Activated naive CD8-positive, alpha-beta T cell treated with anti-CD3 and anti-CD28 coated beads, Interleukin-2, amount 50 U/mL, for 24 hours (primary cell): ENCODE measurements at regions not wholly inside any gene's neighbourhood (a gene's known extent, or its start where the extent isn't known, plus 50 kb on each side); places are given as distances from the start of the nearest gene placed in this dataset.
"Not testable (repeated sequence)": the region's sequence is repeated elsewhere in the genome, so short reads cannot be mapped to it uniquely, and the experiment has no call there.

ENCODE experiments used
- ATAC-seq: fragments of 150-1000 bp; cut with Tn5 transposase; one replicate; pipeline ENCODE4 v1.10.0; 2021
- DNase-seq: peaks from one replicate; pipeline ENCODE4 v3.0.0; 2021
- H3K27ac Mint-ChIP-seq: one replicate; pipeline ENCODE4 v1.8.0; 2021; ENCODE audit warnings: mild to moderate bottlenecking, mixed read lengths
- H3K27me3 Mint-ChIP-seq: one replicate; pipeline ENCODE4 v1.8.0; 2021; ENCODE audit warnings: mixed read lengths
- H3K36me3 Mint-ChIP-seq: one replicate; pipeline ENCODE4 v1.8.0; 2021; ENCODE audit warnings: low read depth, mixed read lengths
- H3K4me1 Mint-ChIP-seq: one replicate; pipeline ENCODE4 v1.8.0; 2021; ENCODE audit warnings: mixed read lengths
- H3K4me3 Mint-ChIP-seq: one replicate; pipeline ENCODE4 v1.8.0; 2021; ENCODE audit warnings: mild to moderate bottlenecking, moderate library complexity, mixed read lengths
- H3K9me3 Mint-ChIP-seq: one replicate; pipeline ENCODE4 v1.8.0; 2021; ENCODE audit warnings: mixed read lengths

- no peak overlapping the region for H3K27ac Mint-ChIP-seq
- DNase-seq = no peak
- H3K4me3 Mint-ChIP-seq = no peak overlapping the region
- peaks cover 4% of the 10 kb centered on the region for H3K9me3 Mint-ChIP-seq
- ATAC-seq = no peak
- no peaks in the 10 kb centered on the region for H3K4me1 Mint-ChIP-seq
- H3K36me3 Mint-ChIP-seq = no peaks in the 10 kb centered on the region
- H3K27me3 Mint-ChIP-seq = no peaks in the 10 kb centered on the region
Measured at GRCh38 chr9:100811643-100812042, 216.9 kb upstream of the PLPPR1 start.

DNA sequence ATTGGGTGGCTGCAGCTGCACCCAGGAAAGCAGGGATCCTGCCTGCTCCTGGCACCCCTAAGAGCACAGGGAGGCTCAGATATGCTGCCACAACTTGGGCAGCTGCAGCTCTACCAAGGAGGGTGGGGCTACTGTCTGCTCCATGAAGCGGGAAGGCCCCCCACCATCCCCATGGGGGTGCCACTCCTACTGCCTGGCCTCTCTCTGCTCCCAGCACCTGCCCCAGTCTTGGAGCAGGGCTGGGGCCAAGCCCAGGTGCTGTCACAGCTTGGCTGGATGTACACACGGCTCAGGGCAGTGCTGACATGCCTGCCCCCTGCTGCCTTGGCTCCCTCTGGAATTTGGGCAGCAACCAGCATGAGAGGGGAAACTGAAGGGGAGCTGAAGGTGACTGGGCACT is 214.7 kb upstream of the PLPPR1 start:
- H3K27me3 Mint-ChIP-seq = no peaks in the 10 kb centered on the region
- H3K27ac Mint-ChIP-seq = no peak overlapping the region
- H3K9me3 Mint-ChIP-seq = peaks cover 4% of the 10 kb centered on the region
- ATAC-seq = no peak
- H3K4me3 Mint-ChIP-seq = no peak overlapping the region
- DNase-seq = no peak
- H3K4me1 Mint-ChIP-seq = no peaks in the 10 kb centered on the region
- no peaks in the 10 kb centered on the region for H3K36me3 Mint-ChIP-seq

GRCh38 chr9:100819980-100820379 is 208.5 kb upstream of the PLPPR1 start:
- Mint-ChIP-seq H3K27me3 (no peaks in the 10 kb centered on the region), H3K36me3 (no peaks in the 10 kb centered on the region), H3K4me3 (no peak overlapping the region), H3K27ac (no peak overlapping the region), H3K4me1 (no peaks in the 10 kb centered on the region), H3K9me3 (no peaks in the 10 kb centered on the region)
- ATAC-seq (no peak), DNase-seq (no peak)

DNA sequence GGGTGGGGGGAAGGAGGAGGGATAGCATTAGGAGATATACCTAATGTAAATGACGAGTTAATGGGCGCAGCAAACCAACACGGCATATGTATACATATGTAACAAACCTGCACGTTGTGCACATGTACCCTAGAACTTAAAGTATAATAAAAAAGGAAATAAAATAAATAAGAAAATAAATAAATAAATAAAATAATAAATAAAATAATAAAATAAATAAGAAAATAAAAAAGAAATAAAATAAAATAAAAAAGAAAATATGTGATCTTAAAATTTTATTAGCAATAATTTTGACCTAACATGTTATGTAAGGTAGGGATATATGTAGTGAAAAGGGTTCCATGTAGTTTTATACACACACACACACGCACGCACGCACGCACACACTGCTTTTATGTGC is 195.5 kb upstream of the PLPPR1 start:
- not testable (repeated sequence) for ATAC-seq

DNA sequence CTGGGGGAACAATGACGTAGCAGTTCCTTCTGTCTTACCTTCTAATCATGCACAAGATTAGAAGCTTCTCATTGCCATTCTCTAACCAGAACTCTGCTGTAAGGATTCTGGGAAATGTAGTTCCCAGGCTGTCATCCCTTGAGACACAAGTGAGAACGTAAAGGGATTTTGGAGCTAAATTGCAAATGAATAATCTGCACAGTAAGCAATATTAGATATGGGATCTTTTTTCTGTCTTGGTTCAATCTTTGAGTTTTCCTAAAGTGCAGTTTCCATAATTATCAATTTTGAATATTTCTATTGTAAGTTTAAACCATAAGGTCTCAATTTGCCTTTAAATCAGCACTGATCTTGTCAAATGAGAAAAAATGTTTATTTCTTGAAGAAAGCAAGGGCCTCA is 189.7 kb upstream of the PLPPR1 start:
- Mint-ChIP-seq H3K27ac (no peak overlapping the region), H3K27me3 (no peaks in the 10 kb centered on the region)

More for the DNA sequence above, 195.5 kb upstream of the PLPPR1 start:
- H3K36me3 Mint-ChIP-seq, DNase-seq, H3K4me1 Mint-ChIP-seq, H3K4me3 Mint-ChIP-seq, H3K27ac Mint-ChIP-seq, H3K27me3 Mint-ChIP-seq, H3K9me3 Mint-ChIP-seq: not testable (repeated sequence)

DNA sequence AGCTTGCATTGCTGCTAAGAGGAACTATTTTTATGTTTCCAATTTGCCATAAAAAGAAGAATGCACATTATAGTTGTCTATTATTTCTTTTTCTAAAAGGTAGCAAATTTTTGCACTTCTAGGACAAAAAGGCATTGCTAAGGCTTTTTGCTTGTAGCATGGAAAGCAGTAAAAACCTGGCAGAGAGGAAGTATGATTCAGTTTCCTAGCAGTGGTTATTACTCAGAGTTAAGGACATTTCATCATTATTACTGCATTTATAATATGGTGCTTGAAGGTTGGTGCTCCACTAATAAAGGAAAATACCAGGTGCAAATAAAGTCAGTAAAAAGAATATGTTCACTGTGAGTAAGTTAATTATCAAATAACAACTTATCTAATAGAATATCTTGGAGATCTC is 179.8 kb upstream of the PLPPR1 start:
- H3K9me3 Mint-ChIP-seq = no peaks in the 10 kb centered on the region

More for the DNA sequence above, 189.7 kb upstream of the PLPPR1 start:
- no peaks in the 10 kb centered on the region for H3K36me3 Mint-ChIP-seq
- H3K4me3 Mint-ChIP-seq = no peak overlapping the region
- ATAC-seq = no peak
- DNase-seq = no peak
- H3K9me3 Mint-ChIP-seq = no peaks in the 10 kb centered on the region
- H3K4me1 Mint-ChIP-seq = no peaks in the 10 kb centered on the region

DNA sequence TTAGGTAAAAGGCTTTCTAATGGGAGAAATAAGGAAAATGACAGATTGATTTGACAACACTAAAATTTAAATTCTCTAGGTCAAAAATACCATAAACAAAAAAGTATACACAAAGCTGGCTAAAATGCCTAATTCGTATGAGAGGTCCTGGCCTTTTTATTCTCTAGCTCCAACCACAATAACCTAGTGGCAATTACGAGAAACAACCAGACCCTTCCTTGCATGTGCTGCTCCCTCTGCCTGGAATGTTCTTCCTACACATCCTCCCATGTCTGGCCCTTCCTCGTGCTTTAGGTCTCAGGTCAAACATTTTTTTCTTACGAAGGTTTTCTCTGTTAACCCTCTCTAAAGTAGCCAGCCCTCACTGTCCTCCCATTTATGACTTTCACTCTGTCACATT is 176.4 kb upstream of the PLPPR1 start:
- Mint-ChIP-seq H3K27ac (no peak overlapping the region), H3K4me1 (no peaks in the 10 kb centered on the region), H3K27me3 (peaks cover 3% of the 10 kb centered on the region), H3K9me3 (no peaks in the 10 kb centered on the region), H3K4me3 (no peak overlapping the region), H3K36me3 (no peaks in the 10 kb centered on the region)
- no peak for ATAC-seq
- DNase-seq = no peak

More for the DNA sequence above, 179.8 kb upstream of the PLPPR1 start:
- no peak for ATAC-seq
- no peak overlapping the region for H3K27ac Mint-ChIP-seq
- H3K4me3 Mint-ChIP-seq = no peak overlapping the region
- no peak for DNase-seq
- no peaks in the 10 kb centered on the region for H3K4me1 Mint-ChIP-seq
- H3K36me3 Mint-ChIP-seq = no peaks in the 10 kb centered on the region
- peaks cover 3% of the 10 kb centered on the region for H3K27me3 Mint-ChIP-seq

GRCh38 chr9:100856238-100856637 is 172.3 kb upstream of the PLPPR1 start:
- Mint-ChIP-seq H3K9me3 (peaks cover under 1% of the 10 kb centered on the region), H3K27ac (no peak overlapping the region), H3K36me3 (no peaks in the 10 kb centered on the region), H3K27me3 (no peaks in the 10 kb centered on the region), H3K4me3 (no peak overlapping the region), H3K4me1 (no peaks in the 10 kb centered on the region)
- no peak for ATAC-seq
- no peak for DNase-seq

GRCh38 chr9:100865111-100865510 is 163.4 kb upstream of the PLPPR1 start:
- Mint-ChIP-seq H3K27ac (no peak overlapping the region), H3K4me1 (no peaks in the 10 kb centered on the region), H3K36me3 (no peaks in the 10 kb centered on the region), H3K9me3 (peaks cover 11% of the 10 kb centered on the region), H3K27me3 (no peaks in the 10 kb centered on the region), H3K4me3 (no peak overlapping the region)
- DNase-seq (no peak), ATAC-seq (no peak)

- no peaks in the 10 kb centered on the region for H3K4me1 Mint-ChIP-seq
- H3K4me3 Mint-ChIP-seq = no peak overlapping the region
- H3K36me3 Mint-ChIP-seq = no peaks in the 10 kb centered on the region
- no peak for ATAC-seq
- no peak overlapping the region for H3K27ac Mint-ChIP-seq
- DNase-seq = no peak
- peaks cover 11% of the 10 kb centered on the region for H3K9me3 Mint-ChIP-seq
- H3K27me3 Mint-ChIP-seq = no peaks in the 10 kb centered on the region
Measured at GRCh38 chr9:100865648-100866047, 162.9 kb upstream of the PLPPR1 start.

DNA sequence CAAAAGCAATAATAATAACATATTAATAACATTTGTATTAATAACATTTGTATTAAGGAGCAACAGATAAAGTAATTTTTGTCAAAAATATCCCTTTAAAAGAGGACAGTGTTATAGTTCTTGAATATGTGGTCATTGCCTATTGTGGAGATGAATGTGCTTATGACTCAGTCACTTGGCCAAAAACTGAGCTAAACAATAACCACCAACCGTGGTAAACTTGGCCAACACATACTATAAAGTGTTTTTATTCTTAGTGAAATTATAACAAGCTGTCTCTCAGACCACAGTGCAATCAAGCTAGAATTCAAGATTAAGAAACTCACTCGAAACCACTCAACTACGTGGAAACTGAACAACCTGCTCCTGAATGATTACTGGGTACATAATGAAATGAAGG is 159.2 kb upstream of the PLPPR1 start:
- ATAC-seq (no peak), DNase-seq (no peak)
- Mint-ChIP-seq H3K36me3 (no peaks in the 10 kb centered on the region), H3K4me3 (no peak overlapping the region), H3K27me3 (no peaks in the 10 kb centered on the region), H3K27ac (no peak overlapping the region), H3K9me3 (peaks cover 7% of the 10 kb centered on the region), H3K4me1 (no peaks in the 10 kb centered on the region)

DNA sequence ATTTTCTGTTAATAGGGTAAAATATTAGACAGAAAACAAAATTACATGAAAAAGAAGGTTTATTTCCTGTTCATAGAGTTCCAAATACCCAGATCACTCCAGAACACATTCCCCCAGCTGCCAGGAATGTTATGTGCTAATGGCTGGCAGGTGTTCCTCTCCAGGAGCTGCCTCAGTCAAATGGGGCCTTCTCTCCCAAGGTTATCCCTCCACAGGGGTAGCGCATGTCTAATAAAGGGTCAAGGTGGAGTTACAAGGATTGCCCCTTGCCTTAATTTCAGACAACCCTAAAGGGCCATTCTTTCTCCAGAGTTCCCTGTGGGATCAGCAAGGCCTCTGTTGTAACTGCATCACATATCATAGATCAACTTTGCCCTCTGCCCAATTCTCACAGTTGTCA is 148.6 kb upstream of the PLPPR1 start:
- H3K4me1 Mint-ChIP-seq = no peaks in the 10 kb centered on the region

DNA sequence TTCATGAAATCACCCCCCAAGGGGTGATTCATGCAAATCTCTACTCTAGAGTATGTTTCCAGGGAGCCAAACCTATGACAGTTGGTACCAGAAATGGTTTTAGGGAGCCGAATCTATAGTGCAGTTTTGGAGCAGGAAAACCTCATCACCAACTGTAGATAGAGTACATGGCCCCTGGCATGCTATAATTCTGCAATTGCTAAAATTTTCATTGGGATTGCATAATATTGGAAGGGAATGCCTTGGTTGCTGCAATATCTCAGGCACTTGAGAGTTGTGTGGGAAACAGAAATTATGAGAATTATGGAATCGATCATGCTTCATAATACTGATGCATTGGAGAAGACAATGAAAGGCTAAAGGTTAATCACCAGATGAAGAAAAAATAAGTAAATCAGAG is 148.2 kb upstream of the PLPPR1 start:
- Mint-ChIP-seq H3K9me3 (no peaks in the 10 kb centered on the region), H3K36me3 (no peaks in the 10 kb centered on the region), H3K4me3 (no peak overlapping the region), H3K27me3 (no peaks in the 10 kb centered on the region), H3K27ac (no peak overlapping the region), H3K4me1 (no peaks in the 10 kb centered on the region)
- DNase-seq = no peak
- ATAC-seq = no peak

More for the DNA sequence above, 148.6 kb upstream of the PLPPR1 start:
- H3K27me3 Mint-ChIP-seq = no peaks in the 10 kb centered on the region
- no peak for DNase-seq
- no peaks in the 10 kb centered on the region for H3K9me3 Mint-ChIP-seq
- no peak overlapping the region for H3K4me3 Mint-ChIP-seq
- H3K27ac Mint-ChIP-seq = no peak overlapping the region
- no peak for ATAC-seq
- H3K36me3 Mint-ChIP-seq = no peaks in the 10 kb centered on the region

DNA sequence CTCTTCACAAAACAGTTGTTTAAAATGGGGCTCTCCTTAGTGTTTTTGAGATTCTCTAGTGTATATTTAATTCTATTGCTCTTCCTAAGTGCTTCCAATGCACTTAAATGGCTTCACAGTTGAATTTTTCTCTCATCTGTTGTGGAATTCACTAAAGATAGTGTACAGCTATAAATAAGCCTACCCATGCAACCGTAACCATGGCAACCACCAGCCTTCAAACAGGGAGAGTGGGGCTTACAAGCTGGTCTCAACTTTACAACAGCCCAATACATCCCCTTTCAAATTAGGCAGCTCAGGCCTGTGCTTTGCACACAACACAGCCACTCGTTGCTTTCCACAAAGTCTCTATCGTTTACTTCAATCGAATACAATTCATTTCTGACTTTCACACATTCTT is 144.0 kb upstream of the PLPPR1 start:
- Mint-ChIP-seq H3K36me3 (no peaks in the 10 kb centered on the region), H3K27me3 (no peaks in the 10 kb centered on the region)

GRCh38 chr9:100890321-100890720 is 138.2 kb upstream of the PLPPR1 start:
- DNase-seq (no peak), ATAC-seq (no peak)
- no peaks in the 10 kb centered on the region for H3K4me1 Mint-ChIP-seq
- no peak overlapping the region for H3K4me3 Mint-ChIP-seq
- peaks cover 1% of the 10 kb centered on the region for H3K9me3 Mint-ChIP-seq
- no peak overlapping the region for H3K27ac Mint-ChIP-seq
- no peaks in the 10 kb centered on the region for H3K36me3 Mint-ChIP-seq
- H3K27me3 Mint-ChIP-seq = no peaks in the 10 kb centered on the region

More for the DNA sequence above, 144.0 kb upstream of the PLPPR1 start:
- DNase-seq (no peak), ATAC-seq (no peak)
- Mint-ChIP-seq H3K4me3 (no peak overlapping the region), H3K27ac (no peak overlapping the region), H3K4me1 (no peaks in the 10 kb centered on the region), H3K9me3 (no peaks in the 10 kb centered on the region)

GRCh38 chr9:100911273-100911672 is 117.3 kb upstream of the PLPPR1 start:
- Mint-ChIP-seq H3K36me3 (no peaks in the 10 kb centered on the region), H3K4me1 (no peaks in the 10 kb centered on the region), H3K4me3 (no peak overlapping the region), H3K27me3 (no peaks in the 10 kb centered on the region), H3K27ac (no peak overlapping the region), H3K9me3 (no peaks in the 10 kb centered on the region)
- DNase-seq = no peak
- no peak for ATAC-seq
